Mesodermal cell (in vitro differentiated cells): ENCODE measurements at regions not wholly inside any gene's neighbourhood (a gene's known extent, or its start where the extent isn't known, plus 50 kb on each side); places are given as distances from the start of the nearest gene placed in this dataset.
"Not testable (repeated sequence)": the region's sequence is repeated elsewhere in the genome, so short reads cannot be mapped to it uniquely, and the experiment has no call there.

ENCODE experiments used
- H3K27ac ChIP-seq: 2 replicates; pipeline ENCODE4 v1.7.0; 2013; ENCODE audit warnings: mild to moderate bottlenecking, low read depth, low read length, moderate library complexity; ENCODE audit not compliant: severe bottlenecking
- H3K36me3 ChIP-seq: 2 replicates; pipeline ENCODE4 v1.7.1; 2013; ENCODE audit warnings: mild to moderate bottlenecking, low read length, moderate library complexity; ENCODE audit not compliant: control insufficient read depth, insufficient read depth
- H3K4me1 ChIP-seq: one replicate; pipeline ENCODE4 v1.7.1; 2013; ENCODE audit warnings: mild to moderate bottlenecking, low read length; ENCODE audit not compliant: insufficient read depth, control insufficient read depth, poor library complexity, severe bottlenecking
- H3K4me3 ChIP-seq: 2 replicates; pipeline ENCODE4 v1.7.0; 2013; ENCODE audit warnings: low read length, control low read depth, mild to moderate bottlenecking; ENCODE audit not compliant: insufficient read depth, poor library complexity, severe bottlenecking; ENCODE audit errors: extremely low read depth
- H3K9me3 ChIP-seq: 2 replicates; pipeline ENCODE4 v1.7.1; 2013; ENCODE audit warnings: mild to moderate bottlenecking, low read length, moderate library complexity; ENCODE audit not compliant: control insufficient read depth
- WGBS, 2 experiments: methylation state at CpG; one replicate each; pipeline ENCODE4 v1.1.5; 2013; ENCODE audit warnings: missing lambda C conversion rate in 2 of 2; ENCODE audit not compliant: insufficient coverage in 2 of 2; 5-methylcytosine and 5-hydroxymethylcytosine counted together

GRCh38 chr7:98727146-98727709 lies 110.1 kb downstream of the NPTX2 start:
- Histone ChIP-seq H3K9me3 (no peaks in the 10 kb centered on the region), H3K4me1 (no peaks in the 10 kb centered on the region)
- 40 to 63% methylated on average over 3 to 4 of the region's 7 CpGs for WGBS, 2 experiments

GRCh38 chr7:98728555-98728954 lies 111.5 kb downstream of the NPTX2 start:
- 74 to 92% methylated on average over 2 to 3 of the region's 3 CpGs for WGBS, 2 experiments
- Histone ChIP-seq H3K4me3 (no peak overlapping the region), H3K4me1 (no peaks in the 10 kb centered on the region), H3K9me3 (no peaks in the 10 kb centered on the region), H3K27ac (no peak overlapping the region), H3K36me3 (no peaks in the 10 kb centered on the region)

More at GRCh38 chr7:98727146-98727709, 110.1 kb downstream of the NPTX2 start:
- H3K36me3 ChIP-seq: no peaks in the 10 kb centered on the region
- H3K27ac ChIP-seq: no peak overlapping the region
- H3K4me3 ChIP-seq: no peak overlapping the region

- WGBS, 2 experiments: 59 to 72% methylated on average over 4 to 5 of the region's 7 CpGs
- Histone ChIP-seq H3K36me3 (no peaks in the 10 kb centered on the region), H3K4me1 (no peaks in the 10 kb centered on the region), H3K4me3 (no peak overlapping the region), H3K27ac (no peak overlapping the region), H3K9me3 (no peaks in the 10 kb centered on the region)
Measured at GRCh38 chr7:98729121-98729520, 112.0 kb downstream of the NPTX2 start.

- Histone ChIP-seq H3K4me1 (no peaks in the 10 kb centered on the region), H3K4me3 (no peak overlapping the region), H3K36me3 (no peaks in the 10 kb centered on the region), H3K27ac (no peak overlapping the region), H3K9me3 (no peaks in the 10 kb centered on the region)
- 57 to 71% methylated on average over 4 of the region's 4 CpGs for WGBS, 2 experiments
Measured at GRCh38 chr7:98730326-98730725, 113.2 kb downstream of the NPTX2 start.

DNA sequence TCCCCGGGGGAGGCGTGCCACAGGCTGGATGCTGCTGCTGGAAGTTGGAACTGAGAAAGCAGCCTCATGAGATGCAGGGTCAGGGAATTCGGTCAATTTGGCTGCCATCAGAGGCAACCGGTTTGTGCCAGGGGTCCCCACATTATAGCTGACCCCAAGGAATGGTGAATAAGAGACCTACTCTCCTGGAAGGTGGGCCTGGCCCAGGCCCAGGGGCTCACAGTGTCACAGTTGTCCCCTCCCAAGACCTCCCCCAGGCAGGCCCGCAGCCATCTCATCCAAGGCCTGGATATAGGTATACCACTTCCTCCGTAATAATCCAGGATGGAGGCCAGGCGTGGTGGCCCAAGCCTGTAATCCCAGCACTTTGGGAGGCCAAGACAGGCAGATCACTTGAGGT lies 114.6 kb downstream of the NPTX2 start:
- Histone ChIP-seq H3K4me1 (no peaks in the 10 kb centered on the region), H3K4me3 (no peak overlapping the region), H3K27ac (no peak overlapping the region), H3K36me3 (no peaks in the 10 kb centered on the region), H3K9me3 (no peaks in the 10 kb centered on the region)
- WGBS, 2 experiments: 90 to 93% methylated on average over 3 to 6 of the region's 7 CpGs

DNA sequence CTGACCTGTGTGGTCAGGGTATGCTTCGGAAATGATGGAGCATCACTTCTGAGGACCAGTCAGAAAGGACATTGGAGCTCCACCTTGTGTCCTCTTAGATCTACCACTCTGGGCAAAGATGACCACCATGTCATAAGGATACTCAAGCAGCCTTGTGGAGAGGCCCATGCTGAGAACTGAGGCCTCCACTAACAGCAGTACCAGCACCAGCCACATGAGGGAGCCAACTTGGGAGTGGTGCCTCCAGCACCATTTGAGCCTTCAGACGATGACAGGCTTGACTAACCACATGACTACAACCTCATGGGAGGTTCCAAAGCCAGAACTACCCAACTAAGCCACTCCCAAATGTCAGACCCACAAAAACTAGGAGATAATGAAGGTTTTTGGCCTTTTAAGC lies 116.0 kb downstream of the NPTX2 start:
- Histone ChIP-seq H3K4me3 (no peak overlapping the region), H3K9me3 (no peaks in the 10 kb centered on the region), H3K4me1 (no peaks in the 10 kb centered on the region), H3K36me3 (no peaks in the 10 kb centered on the region), H3K27ac (no peak overlapping the region)
- 20 to 100% methylated on average over 1 of the region's 2 CpGs for WGBS, 2 experiments

DNA sequence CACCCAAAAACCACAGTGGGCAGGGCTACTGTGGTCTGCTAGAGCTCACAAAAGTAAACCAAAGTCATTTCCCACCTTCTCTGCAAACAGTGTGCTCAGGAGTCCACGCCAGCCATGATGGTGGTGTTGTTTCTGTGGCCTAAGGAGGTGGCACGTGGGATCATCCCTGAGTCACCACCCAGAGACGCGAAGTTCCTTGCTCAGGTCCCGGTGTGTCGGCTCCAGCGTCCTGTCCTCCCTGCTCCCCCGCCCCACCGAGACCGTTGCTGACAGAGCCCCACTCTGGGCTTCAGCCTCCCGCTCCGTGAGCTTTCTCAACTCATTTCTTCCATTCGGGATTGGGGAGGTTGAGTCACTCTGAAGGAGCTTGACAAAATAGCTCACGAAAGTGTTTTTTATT lies 118.7 kb downstream of the NPTX2 start:
- Histone ChIP-seq H3K36me3 (no peaks in the 10 kb centered on the region), H3K9me3 (no peaks in the 10 kb centered on the region), H3K4me1 (no peaks in the 10 kb centered on the region), H3K4me3 (no peak overlapping the region), H3K27ac (no peak overlapping the region)
- WGBS, 2 experiments: 84 to 98% methylated on average over 7 of the region's 14 CpGs

DNA sequence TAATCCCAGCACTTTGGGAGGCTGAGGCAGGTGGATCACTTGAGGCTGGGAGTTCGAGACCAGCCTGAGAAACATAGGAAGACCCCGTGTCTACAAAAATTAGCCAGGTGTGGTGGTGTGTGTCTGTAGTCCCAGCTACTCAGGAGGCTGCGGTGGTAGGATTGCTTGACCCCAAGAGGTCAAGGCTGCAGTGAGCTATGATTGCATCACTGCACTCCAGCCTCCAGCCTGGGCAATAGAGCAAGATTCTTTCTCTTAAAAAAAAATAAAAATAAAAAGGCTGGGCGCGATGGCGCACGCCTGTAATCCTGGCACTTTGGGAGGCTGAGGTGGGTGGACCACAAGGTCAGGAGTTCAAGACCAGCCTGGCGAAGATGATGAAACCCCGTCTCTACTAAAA lies 119.4 kb downstream of the NPTX2 start:
- not testable (repeated sequence) for H3K9me3 ChIP-seq, H3K4me3 ChIP-seq, H3K27ac ChIP-seq, H3K4me1 ChIP-seq, H3K36me3 ChIP-seq
- WGBS, 2 experiments: 75 to 89% methylated on average over 2 of the region's 9 CpGs

- Histone ChIP-seq H3K4me1 (no peaks in the 10 kb centered on the region), H3K36me3 (no peaks in the 10 kb centered on the region), H3K27ac (no peak overlapping the region), H3K9me3 (no peaks in the 10 kb centered on the region), H3K4me3 (no peak overlapping the region)
- 60 to 87% methylated on average over 4 to 6 of the region's 8 CpGs for WGBS, 2 experiments
Measured at GRCh38 chr7:98737176-98737575, 120.1 kb downstream of the NPTX2 start.

- 60 to 88% methylated on average over 1 of the region's 3 CpGs for whole genome bisulfite sequencing, 2 experiments
- Histone ChIP-seq H3K4me1 (no peaks in the 10 kb centered on the region), H3K4me3 (no peak overlapping the region), H3K27ac (no peak overlapping the region), H3K9me3 (no peaks in the 10 kb centered on the region), H3K36me3 (no peaks in the 10 kb centered on the region)
Measured at GRCh38 chr7:98740643-98741042, 123.6 kb downstream of the NPTX2 start.

DNA sequence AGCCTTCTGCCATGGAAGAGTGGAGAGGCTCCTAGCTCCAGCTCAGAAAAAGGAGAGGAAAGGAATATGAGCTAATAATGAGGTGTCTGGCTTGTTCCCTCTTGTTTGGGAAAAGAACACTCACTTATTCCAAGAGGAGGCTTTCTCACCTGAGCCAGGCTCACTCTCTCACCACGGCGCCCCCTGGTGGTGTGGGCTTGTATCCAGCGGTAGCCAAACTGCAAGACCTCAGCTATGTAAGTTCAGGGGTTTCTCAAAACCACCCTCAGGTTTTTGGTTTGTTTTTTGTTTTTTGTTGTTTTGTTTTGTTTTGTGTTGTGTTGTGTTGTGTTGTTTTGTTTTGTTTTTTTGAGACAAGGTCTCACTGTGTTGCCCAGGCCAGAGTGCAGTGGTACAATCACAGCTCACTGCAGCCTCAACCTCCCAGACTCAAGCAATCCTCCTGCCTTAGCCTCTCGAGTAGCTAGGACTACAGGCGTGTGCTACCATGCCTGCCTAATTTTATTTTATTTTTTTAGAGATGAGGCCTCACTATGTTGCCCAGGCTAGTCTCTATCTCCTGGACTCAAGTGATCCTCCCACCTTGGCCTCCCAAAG lies 124.0 kb downstream of the TMEM130 start:
- 33 to 51% methylated on average over 3 to 5 of the region's 5 CpGs for WGBS, 2 experiments
- H3K9me3 ChIP-seq: no peaks in the 10 kb centered on the region
- no peak overlapping the region for H3K4me3 ChIP-seq
- no peaks in the 10 kb centered on the region for H3K4me1 ChIP-seq
- H3K36me3 ChIP-seq: no peaks in the 10 kb centered on the region
- no peak overlapping the region for H3K27ac ChIP-seq
